Right lobe of liver (tissue), 4 donors: ENCODE measurements at regions not wholly inside any gene's neighbourhood (a gene's known extent, or its start where the extent isn't known, plus 50 kb on each side); places are given as distances from the start of the nearest gene placed in this dataset.

Source experiments
- CTCF ChIP-seq, 4 donors: fragments of 200-600 bp in 3 of 4; fragments of 450-650 bp in 1 of 4; IDR thresholded peaks; one replicate each; pipeline versions ENCODE4 v1.5.1 to v1.8.0; 2016 to 2022; ENCODE audit warnings: antibody characterized with exemption in 4 of 4, mild to moderate bottlenecking in 2 of 4
- POLR2A ChIP-seq: fragments of 450-650 bp; IDR thresholded peaks from one replicate; pipeline ENCODE4 v1.6.1; 2017; ENCODE audit warnings: antibody characterized with exemption, mild to moderate bottlenecking
- donor health status: DM: no; HTN: no; CAD: no.
- donor health status: DM: no; HTN: no; CAD: no.
- donor health status: DM: no; HTN: yes; CAD: no.

- TF ChIP-seq CTCF (IDR thresholded peaks at IDR 0.05) (no peak), POLR2A (no peak)
These were observed 121.9 kb upstream of the ANK2 start for GRCh38 chr4:112927544-112927943.
